ENCODE measurements at regions not wholly inside any gene's neighbourhood (a gene's known extent, or its start where the extent isn't known, plus 50 kb on each side); places are given as distances from the start of the nearest gene placed in this dataset.

DNA sequence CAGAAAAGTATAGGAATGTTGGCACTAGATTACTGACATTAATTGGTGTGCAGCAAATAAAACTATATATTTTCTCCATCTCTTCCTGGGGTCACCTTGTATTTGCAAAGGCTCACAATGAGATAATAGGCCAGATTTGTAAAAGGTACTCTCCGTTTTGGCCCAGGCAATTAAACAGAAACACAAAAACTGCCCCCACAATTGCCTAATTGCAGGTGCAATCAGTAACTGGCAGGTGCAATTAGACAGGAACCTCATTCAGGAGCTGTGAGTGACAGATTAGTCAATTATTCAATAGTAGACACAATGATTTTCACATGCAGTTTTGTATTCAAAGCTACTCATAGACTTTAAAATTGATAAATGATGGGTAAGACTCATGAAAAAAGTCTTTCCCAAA lies 451.4 kb upstream of the ID2 start:
- H3K27ac ChIP-seq (ENCODE audit: extremely low read depth, low read depth, low read length), result no peak overlapping the region
- no peaks in the 10 kb centered on the region for H3K36me3 ChIP-seq (ENCODE audit: control insufficient read depth in 2 of 2, insufficient read depth in 1 of 2, low read length in 2 of 2)
- no peak overlapping the region for H3K4me3 ChIP-seq (ENCODE audit: low read depth, low read length)
- CTCF ChIA-PET, result interaction anchor here (0.6 kb wide), 1 partner anchor 293 kb away, joined by 3 read pairs; no protein-coding TSS in a partner anchor
- POLR2A ChIA-PET, result no interaction called here
- no peaks in the 10 kb centered on the region for H3K9me3 ChIP-seq (ENCODE audit: control insufficient read depth, insufficient read depth, low read depth, low read length)
- no peaks in the 10 kb centered on the region for H3K4me1 ChIP-seq (ENCODE audit: control insufficient read depth, insufficient read depth, low read length)
- TF ChIP-seq, protein P1, sequence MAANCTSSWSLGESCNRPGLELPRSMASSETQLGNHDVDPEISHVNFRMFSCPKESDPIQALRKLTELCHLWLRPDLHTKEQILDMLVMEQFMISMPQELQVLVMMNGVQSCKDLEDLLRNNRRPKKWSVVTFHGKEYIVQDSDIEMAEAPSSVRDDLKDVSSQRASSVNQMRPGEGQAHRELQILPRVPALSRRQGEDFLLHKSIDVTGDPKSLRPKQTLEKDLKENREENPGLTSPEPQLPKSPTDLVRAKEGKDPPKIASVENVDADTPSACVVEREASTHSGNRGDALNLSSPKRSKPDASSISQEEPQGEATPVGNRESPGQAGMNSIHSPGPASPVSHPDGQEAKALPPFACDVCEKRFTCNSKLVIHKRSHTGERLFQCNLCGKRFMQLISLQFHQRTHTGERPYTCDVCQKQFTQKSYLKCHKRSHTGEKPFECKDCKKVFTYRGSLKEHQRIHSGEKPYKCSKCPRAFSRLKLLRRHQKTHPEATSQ (tag by site-specific recombination; IDR thresholded peaks at IDR 0.05), result no peak
- TF ChIP-seq ZNF433 (tag by site-specific recombination; IDR thresholded peaks at IDR 0.05; ENCODE audit: low read depth), result no peak
- TF ChIP-seq ZNF654 (tag by site-specific recombination; IDR thresholded peaks at IDR 0.05; ENCODE audit: low read depth), result no peak
- no peak for TF ChIP-seq ZNF76 (tag by site-specific recombination; IDR thresholded peaks at IDR 0.05; ENCODE audit: borderline replicate concordance, low read depth)
- TF ChIP-seq ZNF776 (tag by site-specific recombination; IDR thresholded peaks at IDR 0.05; ENCODE audit: borderline replicate concordance), result no peak
- TF ChIP-seq ZNF585B (tag by site-specific recombination; IDR thresholded peaks at IDR 0.05), result no peak
- no peak for TF ChIP-seq ZNF274 (IDR thresholded peaks at IDR 0.05; ENCODE audit: low read length)
- TF ChIP-seq ZNF274 (tag by site-specific recombination; IDR thresholded peaks at IDR 0.05; ENCODE audit: borderline replicate concordance), result no peak
- TF ChIP-seq ZSCAN23 (tag by site-specific recombination; IDR thresholded peaks at IDR 0.05), result no peak
- TF ChIP-seq ZNF785 (tag by site-specific recombination; IDR thresholded peaks at IDR 0.05), result no peak
- no peak for TF ChIP-seq ZNF19 (tag by site-specific recombination; IDR thresholded peaks at IDR 0.05; ENCODE audit: low read depth)

DNA sequence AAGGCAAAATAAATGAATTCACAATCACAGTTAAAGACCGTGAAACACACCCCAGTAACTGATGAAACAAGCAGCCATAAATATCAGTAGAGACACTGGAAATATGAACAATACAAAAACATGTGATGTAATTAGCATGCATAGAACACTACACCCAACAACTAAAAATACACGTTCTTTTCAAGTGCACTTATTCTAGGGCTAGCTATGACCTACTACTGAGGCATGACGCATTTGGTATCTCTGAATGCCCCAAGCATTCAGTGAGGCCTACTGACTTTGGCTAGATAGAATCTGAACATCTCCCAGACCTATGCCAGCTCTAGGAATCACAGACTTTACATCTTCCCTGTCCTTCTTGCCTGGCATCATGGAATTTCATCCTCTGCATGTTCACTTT lies 450.0 kb upstream of the ID2 start:
- Histone ChIP-seq H3K36me3 (ENCODE audit: control insufficient read depth in 2 of 2, insufficient read depth in 1 of 2, low read length in 2 of 2) (no peaks in the 10 kb centered on the region), H3K4me3 (ENCODE audit: low read depth, low read length) (no peak overlapping the region), H3K9me3 (ENCODE audit: control insufficient read depth, insufficient read depth, low read depth, low read length) (no peaks in the 10 kb centered on the region), H3K27ac (ENCODE audit: extremely low read depth, low read depth, low read length) (no peak overlapping the region), H3K4me1 (ENCODE audit: control insufficient read depth, insufficient read depth, low read length) (no peaks in the 10 kb centered on the region)
- ChIA-PET POLR2A (no interaction called here), CTCF (interaction anchor here (0.7 kb wide), 1 partner anchor 18 kb away, joined by 3 read pairs; no protein-coding TSS in a partner anchor)
- TF ChIP-seq, protein P2, sequence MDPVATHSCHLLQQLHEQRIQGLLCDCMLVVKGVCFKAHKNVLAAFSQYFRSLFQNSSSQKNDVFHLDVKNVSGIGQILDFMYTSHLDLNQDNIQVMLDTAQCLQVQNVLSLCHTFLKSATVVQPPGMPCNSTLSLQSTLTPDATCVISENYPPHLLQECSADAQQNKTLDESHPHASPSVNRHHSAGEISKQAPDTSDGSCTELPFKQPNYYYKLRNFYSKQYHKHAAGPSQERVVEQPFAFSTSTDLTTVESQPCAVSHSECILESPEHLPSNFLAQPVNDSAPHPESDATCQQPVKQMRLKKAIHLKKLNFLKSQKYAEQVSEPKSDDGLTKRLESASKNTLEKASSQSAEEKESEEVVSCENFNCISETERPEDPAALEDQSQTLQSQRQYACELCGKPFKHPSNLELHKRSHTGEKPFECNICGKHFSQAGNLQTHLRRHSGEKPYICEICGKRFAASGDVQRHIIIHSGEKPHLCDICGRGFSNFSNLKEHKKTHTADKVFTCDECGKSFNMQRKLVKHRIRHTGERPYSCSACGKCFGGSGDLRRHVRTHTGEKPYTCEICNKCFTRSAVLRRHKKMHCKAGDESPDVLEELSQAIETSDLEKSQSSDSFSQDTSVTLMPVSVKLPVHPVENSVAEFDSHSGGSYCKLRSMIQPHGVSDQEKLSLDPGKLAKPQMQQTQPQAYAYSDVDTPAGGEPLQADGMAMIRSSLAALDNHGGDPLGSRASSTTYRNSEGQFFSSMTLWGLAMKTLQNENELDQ (tag by site-specific recombination; IDR thresholded peaks at IDR 0.05; ENCODE audit: low read depth), result no peak
- TF ChIP-seq, protein P3, sequence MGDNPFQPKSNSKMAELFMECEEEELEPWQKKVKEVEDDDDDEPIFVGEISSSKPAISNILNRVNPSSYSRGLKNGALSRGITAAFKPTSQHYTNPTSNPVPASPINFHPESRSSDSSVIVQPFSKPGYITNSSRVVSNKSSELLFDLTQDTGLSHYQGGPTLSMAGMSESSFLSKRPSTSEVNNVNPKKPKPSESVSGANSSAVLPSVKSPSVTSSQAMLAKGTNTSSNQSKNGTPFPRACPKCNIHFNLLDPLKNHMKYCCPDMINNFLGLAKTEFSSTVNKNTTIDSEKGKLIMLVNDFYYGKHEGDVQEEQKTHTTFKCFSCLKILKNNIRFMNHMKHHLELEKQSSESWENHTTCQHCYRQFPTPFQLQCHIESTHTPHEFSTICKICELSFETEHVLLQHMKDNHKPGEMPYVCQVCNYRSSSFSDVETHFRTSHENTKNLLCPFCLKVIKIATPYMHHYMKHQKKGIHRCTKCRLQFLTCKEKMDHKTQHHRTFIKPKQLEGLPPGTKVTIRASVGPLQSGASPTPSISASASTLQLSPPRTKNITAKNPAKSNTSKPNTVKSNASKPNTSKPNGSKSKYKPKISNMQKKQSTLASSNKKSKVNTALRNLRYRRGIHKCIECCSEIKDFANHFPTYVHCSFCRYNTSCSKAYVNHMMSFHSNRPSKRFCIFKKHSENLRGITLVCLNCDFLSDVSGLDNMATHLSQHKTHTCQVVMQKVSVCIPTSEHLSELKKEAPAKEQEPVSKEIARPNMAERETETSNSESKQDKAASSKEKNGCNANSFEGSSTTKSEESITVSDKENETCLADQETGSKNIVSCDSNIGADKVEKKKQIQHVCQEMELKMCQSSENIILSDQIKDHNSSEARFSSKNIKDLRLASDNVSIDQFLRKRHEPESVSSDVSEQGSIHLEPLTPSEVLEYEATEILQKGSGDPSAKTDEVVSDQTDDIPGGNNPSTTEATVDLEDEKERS (tag by site-specific recombination; IDR thresholded peaks at IDR 0.05), result no peak
- TF ChIP-seq ZNF121 (tag by site-specific recombination; IDR thresholded peaks at IDR 0.05), result no peak
- no peak for TF ChIP-seq ZNF623 (tag by site-specific recombination; IDR thresholded peaks at IDR 0.05)
- TF ChIP-seq GLI4 (tag by site-specific recombination; IDR thresholded peaks at IDR 0.05), result no peak
- TF ChIP-seq KLF16 (tag by site-specific recombination; IDR thresholded peaks at IDR 0.05), result no peak
- no peak for TF ChIP-seq ZNF837 (tag by site-specific recombination; IDR thresholded peaks at IDR 0.05)
- TF ChIP-seq MYNN (tag by site-specific recombination; IDR thresholded peaks at IDR 0.05; ENCODE audit: borderline replicate concordance), result no peak
- TF ChIP-seq, protein P4, sequence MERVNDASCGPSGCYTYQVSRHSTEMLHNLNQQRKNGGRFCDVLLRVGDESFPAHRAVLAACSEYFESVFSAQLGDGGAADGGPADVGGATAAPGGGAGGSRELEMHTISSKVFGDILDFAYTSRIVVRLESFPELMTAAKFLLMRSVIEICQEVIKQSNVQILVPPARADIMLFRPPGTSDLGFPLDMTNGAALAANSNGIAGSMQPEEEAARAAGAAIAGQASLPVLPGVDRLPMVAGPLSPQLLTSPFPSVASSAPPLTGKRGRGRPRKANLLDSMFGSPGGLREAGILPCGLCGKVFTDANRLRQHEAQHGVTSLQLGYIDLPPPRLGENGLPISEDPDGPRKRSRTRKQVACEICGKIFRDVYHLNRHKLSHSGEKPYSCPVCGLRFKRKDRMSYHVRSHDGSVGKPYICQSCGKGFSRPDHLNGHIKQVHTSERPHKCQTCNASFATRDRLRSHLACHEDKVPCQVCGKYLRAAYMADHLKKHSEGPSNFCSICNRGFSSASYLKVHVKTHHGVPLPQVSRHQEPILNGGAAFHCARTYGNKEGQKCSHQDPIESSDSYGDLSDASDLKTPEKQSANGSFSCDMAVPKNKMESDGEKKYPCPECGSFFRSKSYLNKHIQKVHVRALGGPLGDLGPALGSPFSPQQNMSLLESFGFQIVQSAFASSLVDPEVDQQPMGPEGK (tag by site-specific recombination; IDR thresholded peaks at IDR 0.05), result no peak
- no peak for TF ChIP-seq ZSCAN16 (tag by site-specific recombination; IDR thresholded peaks at IDR 0.05)
